Cardiac muscle cell (in vitro differentiated cells and primary cell): ENCODE measurements at regions not wholly inside any gene's neighbourhood (a gene's known extent, or its start where the extent isn't known, plus 50 kb on each side); places are given as distances from the start of the nearest gene placed in this dataset.

Experiments
- DNase-seq, 2 donors: peaks; one replicate each; pipeline versions ENCODE4 v3.0.0 to v3.0.0-alpha.2; 2010 to 2017; ENCODE audit warnings: low read depth in 1 of 2, low spot score in 1 of 2
- H3K27ac ChIP-seq: fragments of 200-600 bp; sonication (generic); 2 replicates; pipeline ENCODE4 v1.5.1; 2016
- H3K27me3 ChIP-seq: fragments of 200-600 bp; sonication (generic); 2 replicates; pipeline ENCODE4 v1.6.0; 2016; ENCODE audit warnings: control low read depth
- H3K36me3 ChIP-seq: fragments of 200-600 bp; sonication (generic); 2 replicates; pipeline ENCODE4 v1.5.1; 2016; ENCODE audit warnings: control low read depth
- H3K4me1 ChIP-seq: fragments of 200-600 bp; sonication (generic); 2 replicates; pipeline ENCODE4 v1.8.1; 2017; ENCODE audit warnings: low read depth, mild to moderate bottlenecking, mixed run types
- H3K4me3 ChIP-seq: fragments of 200-600 bp; sonication (generic); 2 replicates; pipeline ENCODE4 v1.5.1; 2016; ENCODE audit warnings: mild to moderate bottlenecking
- H3K9me3 ChIP-seq: fragments of 200-600 bp; sonication (generic); 2 replicates; pipeline ENCODE4 v1.5.1; 2017; ENCODE audit warnings: low read depth, mild to moderate bottlenecking, control low read depth
- CTCF ChIP-seq: IDR thresholded peaks from 2 replicates; pipeline ENCODE4 v1.5.1; 2012; ENCODE audit warnings: low read depth, mild to moderate bottlenecking, low read length

GRCh38 chr3:168622795-168623194, 527.1 kb upstream of the GOLIM4 start:
- no peak for TF ChIP-seq CTCF
- Histone ChIP-seq H3K27me3 (no peaks in the 10 kb centered on the region), H3K9me3 (no peaks in the 10 kb centered on the region), H3K4me3 (no peak overlapping the region), H3K36me3 (no peaks in the 10 kb centered on the region), H3K4me1 (peaks cover 53% of the 10 kb centered on the region), H3K27ac (peak overlapping the region; percentile 81)
- DNase-seq = peak in 1 of 2 donors; percentile 87

GRCh38 chr3:168620854-168621253, 525.1 kb upstream of the GOLIM4 start:
- Histone ChIP-seq H3K9me3 (no peaks in the 10 kb centered on the region), H3K4me3 (no peak overlapping the region), H3K27ac (peak overlapping the region; percentile 81), H3K4me1 (peaks cover 70% of the 10 kb centered on the region), H3K27me3 (no peaks in the 10 kb centered on the region), H3K36me3 (no peaks in the 10 kb centered on the region)
- peak; percentile 37 to 76 for DNase-seq
- TF ChIP-seq CTCF = peak; percentile 55

- H3K9me3 ChIP-seq = no peaks in the 10 kb centered on the region
- DNase-seq = no peak
- H3K4me1 ChIP-seq = peaks cover 84% of the 10 kb centered on the region
- no peak overlapping the region for H3K4me3 ChIP-seq
- peak overlapping the region; percentile 73 for H3K27ac ChIP-seq
- H3K27me3 ChIP-seq = no peaks in the 10 kb centered on the region
- no peak for TF ChIP-seq CTCF
- H3K36me3 ChIP-seq = no peaks in the 10 kb centered on the region
Measured at GRCh38 chr3:168618827-168619470, 523.2 kb upstream of the GOLIM4 start.

DNA sequence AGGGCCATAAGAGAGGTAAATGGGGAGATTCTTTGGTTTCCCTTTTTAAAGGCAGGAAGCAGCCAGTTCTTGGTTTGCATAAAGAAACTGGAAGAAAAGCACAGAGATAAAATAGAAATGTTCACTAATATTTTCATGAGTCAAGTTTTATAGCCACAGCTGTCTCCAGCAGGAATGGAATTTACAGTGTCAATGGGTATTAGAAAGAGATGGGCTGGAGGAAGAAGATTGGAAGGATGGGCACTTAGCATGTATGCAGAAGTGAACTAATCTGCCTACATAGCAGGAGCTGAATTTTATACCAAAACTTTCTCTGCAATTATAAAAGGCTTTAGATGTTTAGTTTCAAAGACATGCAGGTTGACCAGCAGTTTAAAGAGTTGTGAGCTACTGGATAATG, 521.9 kb upstream of the GOLIM4 start:
- no peak for DNase-seq
- Histone ChIP-seq H3K4me3 (no peak overlapping the region), H3K27me3 (no peaks in the 10 kb centered on the region), H3K4me1 (peaks cover 83% of the 10 kb centered on the region), H3K27ac (peak overlapping the region; percentile 4), H3K36me3 (no peaks in the 10 kb centered on the region), H3K9me3 (no peaks in the 10 kb centered on the region)
- no peak for TF ChIP-seq CTCF

- DNase-seq = no peak
- Histone ChIP-seq H3K36me3 (no peaks in the 10 kb centered on the region), H3K9me3 (no peaks in the 10 kb centered on the region), H3K27me3 (no peaks in the 10 kb centered on the region), H3K4me1 (peaks cover 76% of the 10 kb centered on the region), H3K4me3 (no peak overlapping the region), H3K27ac (no peak overlapping the region)
- no peak for TF ChIP-seq CTCF
Measured at GRCh38 chr3:168616915-168617314, 521.2 kb upstream of the GOLIM4 start.
